SK-N-SH (cell line): ENCODE measurements at regions not wholly inside any gene's neighbourhood (a gene's known extent, or its start where the extent isn't known, plus 50 kb on each side); places are given as distances from the start of the nearest gene placed in this dataset.

ENCODE experiments used
- CTCF ChIA-PET: fragments of 300-600, 350-600 bp; formaldehyde crosslinking; extraction: SDS; loops from one replicate; lab custom pipeline; 2021; lab: Yijun Ruan, JAX
- POLR2A ChIA-PET: fragments of 350-600 bp; sonication (Branson Sonifier 250); formaldehyde crosslinking; extraction: SDS; loops from one replicate; lab custom pipeline; 2020; ENCODE audit warnings: antibody characterized with exemption, inconsistent platforms; lab: Yijun Ruan, JAX
- DNase-seq: peaks from one replicate; pipeline ENCODE4 v3.0.0; 2012
- H2AFZ ChIP-seq: fragments of 200-600 bp; sonication (generic); 2 replicates; pipeline ENCODE4 v1.8.1; 2016; ENCODE audit warnings: antibody characterized with exemption, mild to moderate bottlenecking, low read depth
- H3F3A ChIP-seq: fragments of 200-600 bp; sonication (generic); replicated peaks from 2 replicates; pipeline ENCODE3; 2016; ENCODE audit warnings: antibody characterized with exemption, mild to moderate bottlenecking; ENCODE audit not compliant: insufficient read depth
- H3K27ac ChIP-seq, 2 experiments: fragments of 200-500 bp in 1 of 2; fragments of 200-600 bp in 1 of 2; sonication (Bioruptor generic) in 1 of 2; sonication (generic), shearing (Covaris generic) in 1 of 2; 2 replicates each; pipeline versions ENCODE4 v1.5.1 to v1.6.1; 2014 to 2016; ENCODE audit warnings: low read depth in 2 of 2, inconsistent platforms in 1 of 2, low read length in 1 of 2, mild to moderate bottlenecking in 1 of 2, mixed read lengths in 1 of 2
- H3K27me3 ChIP-seq: fragments of 200-600 bp; sonication (generic), shearing (Covaris generic); 2 replicates; pipeline ENCODE4 v1.6.1; 2016; ENCODE audit warnings: mixed run types; ENCODE audit not compliant: insufficient read depth
- H3K36me3 ChIP-seq, 2 experiments: fragments of 200-500 bp in 1 of 2; fragments of 200-600 bp in 1 of 2; sonication (Bioruptor generic) in 1 of 2; sonication (generic) in 1 of 2; replicated peaks in 1 of 2; 2 replicates each; pipeline versions ENCODE3 to v1.5.1; 2014 to 2016; ENCODE audit warnings: low read length in 1 of 2, mild to moderate bottlenecking in 1 of 2; ENCODE audit not compliant: insufficient read depth in 2 of 2, control insufficient read depth in 1 of 2
- H3K4me1 ChIP-seq, 2 experiments: fragments of 200-500 bp in 1 of 2; fragments of 200-600 bp in 1 of 2; sonication (Bioruptor generic) in 1 of 2; sonication (generic), shearing (Covaris generic) in 1 of 2; 2 replicates each; pipeline versions ENCODE4 v1.5.1 to v1.6.1; 2014 to 2016; ENCODE audit warnings: low read depth in 1 of 2, low read length in 1 of 2, mixed run types in 1 of 2; ENCODE audit not compliant: insufficient read depth in 2 of 2, control insufficient read depth in 1 of 2
- H3K4me2 ChIP-seq: fragments of 200-600 bp; sonication (generic), shearing (Covaris generic); 2 replicates; pipeline ENCODE4 v1.6.1; 2017; ENCODE audit warnings: mixed run types
- H3K4me3 ChIP-seq, 2 experiments: fragments of 200-500 bp in 1 of 2; fragments of 200-600 bp in 1 of 2; sonication (Bioruptor generic) in 1 of 2; sonication (generic), shearing (Covaris generic) in 1 of 2; 2 replicates each; pipeline versions ENCODE4 v1.5.1 to v1.8.1; 2014 to 2016; ENCODE audit warnings: low read depth in 2 of 2, inconsistent platforms in 1 of 2, low read length in 1 of 2, mild to moderate bottlenecking in 1 of 2, mixed read lengths in 1 of 2, moderate library complexity in 1 of 2
- H3K79me2 ChIP-seq: fragments of 200-600 bp; sonication (generic); 2 replicates; pipeline ENCODE4 v1.8.1; 2017; ENCODE audit warnings: mild to moderate bottlenecking; ENCODE audit not compliant: insufficient read depth
- H3K9ac ChIP-seq: fragments of 200-600 bp; sonication (generic); 2 replicates; pipeline ENCODE4 v1.6.1; 2017; ENCODE audit warnings: mixed run types
- H3K9me2 ChIP-seq: fragments of 200-600 bp; sonication (generic); 2 replicates; pipeline ENCODE4 v1.6.1; 2017; ENCODE audit warnings: mixed run types
- H3K9me3 ChIP-seq: fragments of 200-600 bp; sonication (generic); 2 replicates; pipeline ENCODE4 v1.6.1; 2017; ENCODE audit warnings: mixed run types, mild to moderate bottlenecking, moderate library complexity
- H4K20me1 ChIP-seq: fragments of 200-600 bp; sonication (generic); 2 replicates; pipeline ENCODE4 v1.6.1; 2017; ENCODE audit warnings: mild to moderate bottlenecking, mixed run types; ENCODE audit not compliant: insufficient read depth
- CHD2 ChIP-seq: fragments of 150-350 bp; IDR thresholded peaks from 2 replicates; pipeline ENCODE4 v1.6.1; 2018; ENCODE audit warnings: low read length; ENCODE audit not compliant: partially characterized antibody
- ELF1 ChIP-seq: IDR thresholded peaks from 2 replicates; pipeline ENCODE4 v1.4.0; 2012
- FOXM1 ChIP-seq: IDR thresholded peaks from 2 replicates; pipeline ENCODE4 v1.4.0; 2012; ENCODE audit warnings: low read depth, mild to moderate bottlenecking
- IRF3 ChIP-seq: fragments of 150-350 bp; IDR thresholded peaks from 2 replicates; pipeline ENCODE4 v1.6.1; 2016; ENCODE audit warnings: mild to moderate bottlenecking, low read depth, low read length
- JUND ChIP-seq: IDR thresholded peaks from 2 replicates; pipeline ENCODE4 v1.4.0; 2012
- POLR2AphosphoS5 ChIP-seq: IDR thresholded peaks from 2 replicates; pipeline ENCODE4 v1.6.1; 2012; ENCODE audit warnings: low read depth, low read length
- RAD21 ChIP-seq: IDR thresholded peaks from 2 replicates; pipeline ENCODE4 v1.6.1; 2012; ENCODE audit warnings: mild to moderate bottlenecking, low read length
- RCOR1 ChIP-seq: fragments of 150-350 bp; IDR thresholded peaks from 2 replicates; pipeline ENCODE4 v1.6.1; 2017; ENCODE audit warnings: antibody characterized with exemption, low read length
- REST ChIP-seq: IDR thresholded peaks from 2 replicates; pipeline ENCODE4 v1.6.1; 2012; ENCODE audit warnings: mild to moderate bottlenecking, low read depth, low read length, moderate library complexity
- RFX5 ChIP-seq: IDR thresholded peaks from 2 replicates; pipeline ENCODE4 v1.6.1; 2012; ENCODE audit warnings: mild to moderate bottlenecking, improper control_type of control experiment, low read length
- SIN3A ChIP-seq: IDR thresholded peaks from 2 replicates; pipeline ENCODE4 v1.6.1; 2012; ENCODE audit warnings: low read depth, mild to moderate bottlenecking, low read length, moderate library complexity, borderline replicate concordance
- TEAD4 ChIP-seq: IDR thresholded peaks from 2 replicates; pipeline ENCODE4 v1.4.0; 2012; ENCODE audit warnings: mild to moderate bottlenecking, borderline replicate concordance; ENCODE audit not compliant: insufficient read depth
- WGBS: methylation state at CpG from one replicate; pipeline ENCODE4 v1.1.6; 2017; ENCODE audit warnings: low lambda C conversion rate; 5-methylcytosine and 5-hydroxymethylcytosine counted together
- TF ChIP-seq, protein P1 (sequence below): fragments of 150-350 bp; IDR thresholded peaks from 2 replicates; pipeline ENCODE4 v1.6.1; 2017; ENCODE audit warnings: antibody characterized with exemption, low read length, low read depth, borderline replicate concordance
- TF ChIP-seq, protein P2 (sequence below): IDR thresholded peaks from 2 replicates; pipeline ENCODE4 v1.4.0; 2012; ENCODE audit warnings: low read depth
- TF ChIP-seq, protein P3 (sequence below): IDR thresholded peaks from 2 replicates; pipeline ENCODE4; 2012

GRCh38 chr2:224101820-224102630 is 62.9 kb upstream of the SERPINE2 start (continued):
- TF ChIP-seq, protein P1, sequence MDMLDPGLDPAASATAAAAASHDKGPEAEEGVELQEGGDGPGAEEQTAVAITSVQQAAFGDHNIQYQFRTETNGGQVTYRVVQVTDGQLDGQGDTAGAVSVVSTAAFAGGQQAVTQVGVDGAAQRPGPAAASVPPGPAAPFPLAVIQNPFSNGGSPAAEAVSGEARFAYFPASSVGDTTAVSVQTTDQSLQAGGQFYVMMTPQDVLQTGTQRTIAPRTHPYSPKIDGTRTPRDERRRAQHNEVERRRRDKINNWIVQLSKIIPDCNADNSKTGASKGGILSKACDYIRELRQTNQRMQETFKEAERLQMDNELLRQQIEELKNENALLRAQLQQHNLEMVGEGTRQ: no peak
- peak; percentile 59; the same call in 1 of the 2 replicates for TF ChIP-seq POLR2AphosphoS5
- TF ChIP-seq ELF1: peak; percentile 41; the same call in 1 of the 2 replicates
- no peak for TF ChIP-seq CHD2
- TF ChIP-seq IRF3: no peak
- TF ChIP-seq, protein P2, sequence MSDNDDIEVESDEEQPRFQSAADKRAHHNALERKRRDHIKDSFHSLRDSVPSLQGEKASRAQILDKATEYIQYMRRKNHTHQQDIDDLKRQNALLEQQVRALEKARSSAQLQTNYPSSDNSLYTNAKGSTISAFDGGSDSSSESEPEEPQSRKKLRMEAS: peak; percentile 60; the same call in 1 of the 2 replicates
- no peak for TF ChIP-seq RAD21
- TF ChIP-seq RCOR1: no peak
- TF ChIP-seq FOXM1: peak; percentile 37; the same call in 1 of the 2 replicates
- TF ChIP-seq, protein P3, sequence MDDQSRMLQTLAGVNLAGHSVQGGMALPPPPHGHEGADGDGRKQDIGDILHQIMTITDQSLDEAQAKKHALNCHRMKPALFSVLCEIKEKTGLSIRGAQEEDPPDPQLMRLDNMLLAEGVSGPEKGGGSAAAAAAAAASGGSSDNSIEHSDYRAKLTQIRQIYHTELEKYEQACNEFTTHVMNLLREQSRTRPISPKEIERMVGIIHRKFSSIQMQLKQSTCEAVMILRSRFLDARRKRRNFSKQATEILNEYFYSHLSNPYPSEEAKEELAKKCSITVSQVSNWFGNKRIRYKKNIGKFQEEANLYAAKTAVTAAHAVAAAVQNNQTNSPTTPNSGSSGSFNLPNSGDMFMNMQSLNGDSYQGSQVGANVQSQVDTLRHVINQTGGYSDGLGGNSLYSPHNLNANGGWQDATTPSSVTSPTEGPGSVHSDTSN: peak; percentile 88
- no peak for TF ChIP-seq SIN3A
- no peak for TF ChIP-seq RFX5

GRCh38 chr2:224099861-224100643 is 61.0 kb upstream of the SERPINE2 start:
- H2AFZ ChIP-seq: no peak overlapping the region
- no peak overlapping the region for H3K9ac ChIP-seq
- H3K4me2 ChIP-seq: no peak overlapping the region
- H3K36me3 ChIP-seq: no peaks in the 10 kb centered on the region
- no peaks in the 10 kb centered on the region for H3K27me3 ChIP-seq
- TF ChIP-seq REST: no peak
- TF ChIP-seq JUND: no peak
- TF ChIP-seq TEAD4: no peak
- ChIA-PET CTCF (no interaction called here), POLR2A (no interaction called here)
- no peaks in the 10 kb centered on the region for H3K9me3 ChIP-seq
- H3K4me1 ChIP-seq: peaks cover 0 to 33% of the 10 kb centered on the region in 2 experiments; a peak in 1 of 4 replicates
- no peak for DNase-seq
- H3F3A ChIP-seq: peaks cover 7% of the 10 kb centered on the region
- H3K79me2 ChIP-seq: no peaks in the 10 kb centered on the region
- H3K4me3 ChIP-seq: no peak overlapping the region
- no peak overlapping the region for H3K27ac ChIP-seq
- no peaks in the 10 kb centered on the region for H3K9me2 ChIP-seq
- 71% methylated on average over 4 of the region's 4 CpGs for WGBS
- no peaks in the 10 kb centered on the region for H4K20me1 ChIP-seq
